H1 (cell line): ENCODE measurements at regions not wholly inside any gene's neighbourhood (a gene's known extent, or its start where the extent isn't known, plus 50 kb on each side); places are given as distances from the start of the nearest gene placed in this dataset.

Source experiments
- CTCF ChIA-PET: fragments of 300-600 bp; sonication (Branson Sonifier 250); formaldehyde crosslinking; loops from one replicate; lab custom pipeline; 2021; ENCODE audit not compliant: partially characterized antibody; lab: Charles Lee
- POLR2A ChIA-PET: fragments of 300-600 bp; sonication (Branson Sonifier 250); formaldehyde crosslinking; loops from one replicate; lab custom pipeline; 2021; ENCODE audit warnings: inconsistent platforms; ENCODE audit not compliant: partially characterized antibody; lab: Charles Lee
- DNase-seq, 2 experiments: peaks; one replicate each; pipeline versions ENCODE4 v3.0.0 to v3.0.0-alpha.2; 2010 to 2022; ENCODE audit warnings: low spot score in 2 of 2, low read depth in 1 of 2, mixed read lengths in 1 of 2
- FAIRE-seq: peaks from 2 replicates; lab custom pipeline; 2011; peaks lifted over from hg19 to GRCh38; lab: Jason Lieb, UNC
- H2AFZ ChIP-seq: 2 replicates; pipeline ENCODE4 v1.8.1; 2012; ENCODE audit warnings: low read length, inconsistent platforms
- H2AK5ac ChIP-seq: 2 replicates; pipeline ENCODE4 v1.6.1; 2013; ENCODE audit warnings: low read depth, low read length
- H2BK120ac ChIP-seq: replicated peaks from 2 replicates; pipeline ENCODE3; 2013; ENCODE audit warnings: low read depth, low read length, inconsistent platforms
- H2BK12ac ChIP-seq: 2 replicates; pipeline ENCODE4 v1.6.1; 2013; ENCODE audit warnings: low read depth, low read length
- H2BK15ac ChIP-seq: 2 replicates; pipeline ENCODE4 v1.6.1; 2013; ENCODE audit warnings: low read length
- H2BK20ac ChIP-seq: 2 replicates; pipeline ENCODE4 v1.6.1; 2013; ENCODE audit warnings: low read length
- H2BK5ac ChIP-seq: 2 replicates; pipeline ENCODE4 v1.6.1; 2013; ENCODE audit warnings: low read depth, low read length
- H3K14ac ChIP-seq: 2 replicates; pipeline ENCODE4 v1.6.1; 2013; ENCODE audit warnings: inconsistent platforms; ENCODE audit not compliant: insufficient read length
- H3K18ac ChIP-seq: 2 replicates; pipeline ENCODE4 v1.6.1; 2013; ENCODE audit warnings: low read length; ENCODE audit errors: extremely low read depth
- H3K23ac ChIP-seq: 2 replicates; pipeline ENCODE4 v1.6.1; 2013; ENCODE audit warnings: inconsistent platforms; ENCODE audit not compliant: insufficient read length
- H3K23me2 ChIP-seq: 2 replicates; pipeline ENCODE4 v1.6.1; 2013; ENCODE audit warnings: low read depth, low read length
- H3K27ac ChIP-seq: 2 replicates; pipeline ENCODE4 v1.6.1; 2011; ENCODE audit warnings: low read depth, low read length, inconsistent platforms
- H3K27me3 ChIP-seq, 4 experiments: replicated peaks in 1 of 4; 1 replicate in 1 of 4; 2 replicates in 3 of 4; pipeline versions ENCODE4 v1.6.1 to v1.8.1; 2011 to 2013; ENCODE audit warnings: low read length in 3 of 4, mild to moderate bottlenecking in 3 of 4, inconsistent platforms in 2 of 4, mixed read lengths in 2 of 4, moderate library complexity in 1 of 4; ENCODE audit not compliant: control insufficient read depth in 3 of 4, insufficient read depth in 3 of 4; ENCODE audit errors: extremely low read depth in 1 of 4
- H3K36me3 ChIP-seq, 4 experiments: 2 replicates each; pipeline versions ENCODE4 v1.6.1 to v1.8.1; 2011 to 2013; ENCODE audit warnings: mild to moderate bottlenecking in 4 of 4, low read length in 3 of 4, moderate library complexity in 2 of 4, control low read depth in 1 of 4, inconsistent platforms in 1 of 4; ENCODE audit not compliant: insufficient read depth in 4 of 4, control insufficient read depth in 2 of 4
- H3K4ac ChIP-seq: replicated peaks from 2 replicates; pipeline ENCODE3; 2013; ENCODE audit warnings: low read length, low read depth, mixed read lengths, inconsistent platforms; ENCODE audit not compliant: insufficient read length
- H3K4me1 ChIP-seq, 4 experiments: replicated peaks in 1 of 4; 1 replicate in 1 of 4; 2 replicates in 3 of 4; pipeline versions ENCODE4 v1.6.1 to v1.8.1; 2011 to 2013; ENCODE audit warnings: low read length in 3 of 4, inconsistent platforms in 2 of 4, mixed read lengths in 1 of 4; ENCODE audit not compliant: insufficient read depth in 4 of 4, control insufficient read depth in 3 of 4
- H3K4me2 ChIP-seq, 2 experiments: 2 replicates each; pipeline versions ENCODE4 v1.6.1 to v1.8.1; 2011 to 2013; ENCODE audit warnings: low read depth in 2 of 2, low read length in 2 of 2, control low read depth in 1 of 2, inconsistent platforms in 1 of 2, mild to moderate bottlenecking in 1 of 2; ENCODE audit not compliant: insufficient read depth in 1 of 2
- H3K4me3 ChIP-seq, 4 experiments: fragments of 200-600, 300-600 bp in 1 of 4; sonication (generic), shearing (Covaris generic), sonication (Bioruptor Twin) in 1 of 4; 2 replicates each; pipeline versions ENCODE4 v1.5.1 to v1.8.1; 2011 to 2016; ENCODE audit warnings: low read length in 4 of 4, low read depth in 3 of 4, control low read depth in 2 of 4, inconsistent platforms in 2 of 4, mild to moderate bottlenecking in 2 of 4, mixed read lengths in 1 of 4, moderate library complexity in 1 of 4; ENCODE audit not compliant: insufficient read depth in 2 of 4; ENCODE audit errors: extremely low read depth in 1 of 4
- H3K56ac ChIP-seq: replicated peaks from 2 replicates; pipeline ENCODE3; 2013; ENCODE audit warnings: low read depth, mild to moderate bottlenecking, mixed read lengths, low read length, inconsistent platforms; ENCODE audit not compliant: insufficient read length
- H3K79me1 ChIP-seq: 2 replicates; pipeline ENCODE4 v1.6.1; 2013; ENCODE audit warnings: low read depth, low read length, control low read depth
- H3K79me2 ChIP-seq, 2 experiments: 2 replicates each; pipeline versions ENCODE4 v1.6.1 to v1.8.1; 2012 to 2013; ENCODE audit warnings: low read length in 2 of 2, mild to moderate bottlenecking in 2 of 2, inconsistent platforms in 1 of 2; ENCODE audit not compliant: insufficient read depth in 2 of 2, control insufficient read depth in 1 of 2
- H3K9ac ChIP-seq, 4 experiments: replicated peaks in 1 of 4; 1 replicate in 1 of 4; 2 replicates in 3 of 4; pipeline versions ENCODE4 v1.6.1 to v1.8.1; 2011 to 2013; ENCODE audit warnings: low read depth in 3 of 4, low read length in 3 of 4, control low read depth in 2 of 4, mild to moderate bottlenecking in 2 of 4, moderate library complexity in 2 of 4, inconsistent platforms in 1 of 4; ENCODE audit errors: extremely low read depth in 1 of 4
- H3K9me3 ChIP-seq, 2 experiments: 2 replicates each; pipeline versions ENCODE4 v1.6.1 to v1.8.1; 2012 to 2013; ENCODE audit warnings: mild to moderate bottlenecking in 2 of 2, moderate library complexity in 2 of 2, control low read depth in 1 of 2, inconsistent platforms in 1 of 2, low read depth in 1 of 2, low read length in 1 of 2, mixed read lengths in 1 of 2; ENCODE audit not compliant: insufficient read depth in 2 of 2
- H4K20me1 ChIP-seq, 2 experiments: replicated peaks in 1 of 2; 2 replicates each; pipeline versions ENCODE3 to v1.8.1; 2011 to 2013; ENCODE audit warnings: inconsistent platforms in 2 of 2, low read length in 2 of 2, mild to moderate bottlenecking in 1 of 2; ENCODE audit not compliant: insufficient read depth in 2 of 2, control insufficient read depth in 1 of 2
- H4K5ac ChIP-seq: 2 replicates; pipeline ENCODE4 v1.6.1; 2013; ENCODE audit warnings: low read length, low read depth, mixed read lengths, inconsistent platforms; ENCODE audit not compliant: insufficient read length
- H4K8ac ChIP-seq: 2 replicates; pipeline ENCODE4 v1.8.0; 2013; ENCODE audit warnings: mild to moderate bottlenecking, moderate library complexity, low read length, inconsistent platforms; ENCODE audit not compliant: insufficient read depth; ENCODE audit errors: extremely low read depth
- H4K91ac ChIP-seq: replicated peaks from 2 replicates; pipeline ENCODE3; 2013; ENCODE audit warnings: low read length, mixed read lengths, inconsistent platforms; ENCODE audit not compliant: insufficient read length
- CHD2 ChIP-seq: IDR thresholded peaks from 2 replicates; pipeline ENCODE4 v1.6.1; 2012; ENCODE audit warnings: low read length, improper control_type of control experiment
- CREB1 ChIP-seq: IDR thresholded peaks from 2 replicates; pipeline ENCODE4 v1.6.1; 2012; ENCODE audit warnings: inconsistent platforms
- KDM4A ChIP-seq: IDR thresholded peaks from one replicate; pipeline ENCODE4 v1.7.1; 2012; ENCODE audit warnings: low read depth, mild to moderate bottlenecking, moderate library complexity, low read length, inconsistent platforms; ENCODE audit not compliant: severe bottlenecking
- RNF2 ChIP-seq: fragments of 200-900, 300-1000 bp; sonication (generic); IDR thresholded peaks from 2 replicates; pipeline ENCODE4 v1.7.1; 2016; ENCODE audit warnings: borderline replicate concordance, low read depth, mild to moderate bottlenecking, antibody characterized with exemption, low read length; ENCODE audit not compliant: poor library complexity, severe bottlenecking; ENCODE audit errors: missing control alignments
- WGBS, 2 experiments: shearing (Covaris generic) in 1 of 2; methylation state at CpG; one replicate each; pipeline versions ENCODE4 v1.1.6 to v1.1.7; 2013 to 2015; ENCODE audit warnings: low lambda C conversion rate in 2 of 2, mixed read lengths in 2 of 2, inconsistent platforms in 1 of 2, low coverage in 1 of 2, missing lambda C conversion rate in 1 of 2; ENCODE audit not compliant: insufficient replicate concordance in 2 of 2, insufficient coverage in 1 of 2, insufficient read length in 1 of 2; ENCODE audit errors: extremely low coverage in 1 of 2, missing lambda C conversion rate in 1 of 2; 5-methylcytosine and 5-hydroxymethylcytosine counted together

GRCh38 chr1:203422656-203423055 lies 53.0 kb upstream of the PRELP start:
- no peaks in the 10 kb centered on the region for H3K23me2 ChIP-seq
- no peak overlapping the region for H3K56ac ChIP-seq
- ChIA-PET CTCF (interaction anchor here (0.6 to 1.5 kb wide), 2 partner anchors 65 to 82 kb away, joined by 3 to 5 read pairs; no protein-coding TSS in a partner anchor), POLR2A (no interaction called here)
- H4K20me1 ChIP-seq: no peaks in the 10 kb centered on the region
- no peak overlapping the region for H4K91ac ChIP-seq
- no peaks in the 10 kb centered on the region for H3K36me3 ChIP-seq
- no peak overlapping the region for H3K4me3 ChIP-seq
- no peak overlapping the region for H3K14ac ChIP-seq
- H3K4me1 ChIP-seq: no peaks in the 10 kb centered on the region
- H3K9me3 ChIP-seq: no peaks in the 10 kb centered on the region
- H2BK20ac ChIP-seq: no peak overlapping the region
- H3K27me3 ChIP-seq: no peaks in the 10 kb centered on the region
- no peak overlapping the region for H3K18ac ChIP-seq
- no peak overlapping the region for H2BK15ac ChIP-seq
- H3K79me2 ChIP-seq: no peaks in the 10 kb centered on the region
- no peak overlapping the region for H2AFZ ChIP-seq
- H3K4me2 ChIP-seq: no peak overlapping the region
- H2BK5ac ChIP-seq: no peak overlapping the region
- H3K79me1 ChIP-seq: no peaks in the 10 kb centered on the region
- no peak overlapping the region for H4K5ac ChIP-seq
- H3K9ac ChIP-seq: no peak overlapping the region
- WGBS, 2 experiments: 82% methylated on average over 2 of the region's 2 CpGs; no CpG with 5 or more reads in 1 of the 2 experiments
- H3K4ac ChIP-seq: no peak overlapping the region
- H2BK12ac ChIP-seq: 0 out of 2 replicates have a peak overlapping the region, but pooled peaks have one; percentile 20
- no peak overlapping the region for H3K23ac ChIP-seq
- H2AK5ac ChIP-seq: no peak overlapping the region
- no peak overlapping the region for H3K27ac ChIP-seq
- no peak overlapping the region for H4K8ac ChIP-seq
- no peak overlapping the region for H2BK120ac ChIP-seq
- DNase-seq: no peak
- TF ChIP-seq CREB1: no peak
- no peak for TF ChIP-seq RNF2
- TF ChIP-seq CHD2: no peak
- TF ChIP-seq KDM4A: no peak
- TF ChIP-seq, all 59 proteins: peak for 0
- no peak for FAIRE-seq
